HG03469 (cell line): ENCODE measurements at regions not wholly inside any gene's neighbourhood (a gene's known extent, or its start where the extent isn't known, plus 50 kb on each side); places are given as distances from the start of the nearest gene placed in this dataset.

Experiments
- ATAC-seq: cut with Tn5 transposase; IDR thresholded peaks from one replicate; pipeline ENCODE4 v1.9.1; 2021; ENCODE audit warnings: mild to moderate bottlenecking, moderate library complexity, moderate number of reproducible peaks; ENCODE audit not compliant: unreplicated experiment

- no peak for ATAC-seq
These were observed 277.7 kb upstream of the JARID2 start for GRCh38 chr6:14968056-14968637.

GRCh38 chr6:14969126-14969525 lies 276.7 kb upstream of the JARID2 start:
- ATAC-seq: no peak

- ATAC-seq: no peak
These were observed 273.3 kb upstream of the JARID2 start for GRCh38 chr6:14972379-14973067.

GRCh38 chr6:14974372-14974771 lies 271.5 kb upstream of the JARID2 start:
- no peak for ATAC-seq

- no peak for ATAC-seq
These were observed 270.9 kb upstream of the JARID2 start for GRCh38 chr6:14974792-14975470.

GRCh38 chr6:14975471-14975817 lies 270.4 kb upstream of the JARID2 start:
- ATAC-seq: no peak

GRCh38 chr6:14977747-14978382 lies 268.0 kb upstream of the JARID2 start:
- ATAC-seq: no peak

GRCh38 chr6:14981960-14982359 lies 263.9 kb upstream of the JARID2 start:
- no peak for ATAC-seq

GRCh38 chr6:14983599-14984518 lies 262.0 kb upstream of the JARID2 start:
- ATAC-seq: no peak

- no peak for ATAC-seq
These were observed 261.4 kb upstream of the JARID2 start for GRCh38 chr6:14984519-14984853.

GRCh38 chr6:14985366-14985765 lies 260.5 kb upstream of the JARID2 start:
- no peak for ATAC-seq

- no peak for ATAC-seq
These were observed 259.5 kb upstream of the JARID2 start for GRCh38 chr6:14986370-14986769.

GRCh38 chr6:14987490-14987889 lies 258.4 kb upstream of the JARID2 start:
- ATAC-seq: no peak

GRCh38 chr6:14992382-14992781 lies 253.5 kb upstream of the JARID2 start:
- no peak for ATAC-seq

- ATAC-seq: no peak
These were observed 250.7 kb upstream of the JARID2 start for GRCh38 chr6:14995208-14995607.

- no peak for ATAC-seq
These were observed 249.8 kb upstream of the JARID2 start for GRCh38 chr6:14995966-14996602.

- no peak for ATAC-seq
These were observed 249.0 kb upstream of the JARID2 start for GRCh38 chr6:14996892-14997291.

- no peak for ATAC-seq
These were observed 248.4 kb upstream of the JARID2 start for GRCh38 chr6:14997507-14997906.

- ATAC-seq: no peak
These were observed 246.8 kb upstream of the JARID2 start for GRCh38 chr6:14999106-14999505.

- no peak for ATAC-seq
These were observed 244.5 kb upstream of the JARID2 start for GRCh38 chr6:15001326-15001910.
